Fibroblast of skin of left quadriceps (primary cell): ENCODE measurements at regions not wholly inside any gene's neighbourhood (a gene's known extent, or its start where the extent isn't known, plus 50 kb on each side); places are given as distances from the start of the nearest gene placed in this dataset.

ENCODE experiments used
- DNase-seq, 2 experiments: peaks; one replicate each; pipeline ENCODE4 v3.0.0-alpha.2; 2013; ENCODE audit warnings: low read depth in 2 of 2

DNA sequence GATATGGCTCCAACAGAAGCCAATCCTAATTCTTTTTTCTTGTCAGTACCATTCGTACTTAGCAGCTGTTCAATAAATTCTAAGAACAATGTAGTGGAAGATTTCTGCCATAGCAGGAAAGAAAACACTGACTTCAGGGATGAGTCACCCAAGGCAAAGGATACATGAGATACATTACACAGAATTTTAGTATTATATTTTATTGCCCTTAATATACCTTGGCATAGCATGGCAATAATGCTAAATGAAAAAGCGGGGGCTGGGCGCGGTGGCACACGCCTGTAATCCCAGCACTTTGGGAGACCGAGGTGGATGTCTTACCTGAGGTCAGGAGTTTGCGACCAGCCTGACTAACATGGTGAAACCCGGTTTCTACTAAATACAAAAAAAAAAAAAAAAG lies 619.1 kb upstream of the DAB2 start:
- no peak for DNase-seq

DNA sequence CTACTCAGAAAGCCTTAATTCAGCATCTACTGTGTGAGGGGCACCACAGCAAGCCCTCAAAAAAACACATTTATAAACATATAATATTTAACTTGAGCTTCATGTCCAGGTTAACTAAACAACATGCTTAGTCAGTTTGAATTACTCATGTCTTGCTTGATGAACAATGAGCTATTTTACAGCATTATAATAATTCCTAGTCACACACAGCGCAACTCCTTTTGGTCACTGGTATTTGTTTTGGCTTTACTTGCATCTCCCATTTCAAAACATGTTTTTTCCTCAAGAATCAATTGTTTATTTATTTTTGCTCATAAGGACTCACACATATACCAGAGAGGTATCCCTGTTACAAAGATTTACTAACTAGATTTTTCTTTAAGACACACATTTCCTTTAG lies 616.7 kb upstream of the DAB2 start:
- no peak for DNase-seq

DNA sequence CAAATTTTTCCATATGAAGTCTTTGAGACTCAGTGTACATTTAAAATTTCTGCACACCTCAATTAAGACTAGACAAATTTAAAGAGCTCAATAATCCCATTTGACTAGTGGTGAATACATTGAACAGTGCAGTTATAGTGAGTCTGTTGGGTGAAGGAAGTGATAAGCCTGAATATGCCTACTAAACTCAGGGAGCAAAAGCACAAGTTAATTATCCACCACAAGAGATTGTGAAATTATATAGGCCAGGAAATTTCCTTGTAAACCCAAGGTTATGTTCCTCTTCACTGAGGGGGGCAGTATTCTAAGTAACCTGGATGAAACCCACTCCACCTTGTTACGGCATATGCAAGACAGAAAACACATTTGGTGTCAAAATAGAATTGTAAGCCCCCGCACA lies 612.9 kb upstream of the DAB2 start:
- DNase-seq = no peak

DNA sequence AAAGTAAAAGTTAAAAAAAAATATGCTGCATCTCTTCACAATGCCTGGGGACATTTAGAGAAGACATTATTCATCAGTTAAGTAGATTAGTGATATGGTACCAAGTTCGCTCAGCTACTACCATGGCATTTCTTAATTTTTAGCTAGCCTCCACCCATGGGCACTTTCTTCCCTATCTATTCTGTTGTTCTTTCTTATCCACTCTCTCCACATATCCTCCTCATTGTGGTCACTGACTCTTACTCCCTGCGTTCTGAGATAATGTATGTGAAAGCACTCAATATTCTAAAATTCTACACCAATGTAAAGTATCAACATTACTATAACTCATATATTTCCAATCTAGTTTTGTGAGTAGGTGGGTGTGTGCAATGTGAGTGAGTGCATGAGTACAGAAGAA lies 609.7 kb upstream of the DAB2 start:
- no peak for DNase-seq

DNA sequence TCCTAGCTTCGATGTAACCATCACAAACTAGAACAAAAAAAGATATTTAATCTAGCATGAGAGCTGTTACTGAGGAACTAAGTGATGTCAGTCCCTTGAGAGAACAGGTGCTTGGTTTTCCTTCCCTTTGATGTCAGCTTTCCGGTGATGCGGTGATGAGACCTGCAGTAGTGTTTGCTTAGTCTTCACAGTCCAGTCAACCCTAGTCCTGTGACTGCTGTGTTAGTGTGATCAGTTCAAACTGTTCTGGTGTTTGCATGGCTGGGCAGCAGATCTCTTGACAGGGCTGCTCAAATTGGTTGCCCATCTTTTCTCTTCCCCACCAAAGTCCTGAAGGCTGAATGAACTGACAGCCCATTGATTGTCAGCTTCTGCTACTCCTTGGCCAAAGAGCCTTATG lies 608.6 kb upstream of the DAB2 start:
- no peak for DNase-seq

DNA sequence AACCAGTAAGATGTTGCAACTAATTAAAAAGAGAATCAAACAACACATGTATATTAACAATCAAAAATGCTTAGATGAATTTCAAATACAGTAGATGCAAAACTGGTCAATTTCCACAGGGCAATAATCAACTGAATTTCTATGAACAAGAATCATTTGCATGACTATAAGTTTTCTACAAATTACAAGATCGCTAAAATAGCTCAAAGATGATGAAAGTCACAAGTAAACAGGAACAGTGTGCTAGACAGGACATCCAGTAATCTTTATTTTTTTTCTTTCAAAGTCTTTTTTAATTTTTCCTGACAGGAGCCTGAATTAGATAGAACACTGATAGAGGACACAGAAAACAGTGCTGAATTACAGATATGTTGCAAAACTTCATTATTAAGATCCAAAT lies 608.2 kb upstream of the DAB2 start:
- no peak for DNase-seq

DNA sequence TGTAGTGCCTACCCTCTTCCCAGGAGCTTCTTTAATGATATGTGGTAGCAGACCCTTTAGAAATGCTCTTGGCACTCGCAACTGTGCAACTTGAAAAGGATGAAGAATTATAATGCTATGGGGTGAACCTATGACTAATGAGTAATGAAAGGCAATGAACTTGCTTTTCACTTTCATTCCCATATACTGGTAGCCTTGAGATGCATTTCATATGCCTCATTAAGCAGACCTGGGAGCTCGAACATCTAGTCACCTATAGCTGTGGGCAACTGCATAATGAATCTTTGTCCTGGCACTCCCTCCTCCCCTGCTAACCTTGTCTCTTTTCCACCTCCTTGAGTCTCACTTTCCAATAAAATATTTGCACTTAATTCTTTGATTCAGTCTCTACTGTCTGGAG lies 605.9 kb upstream of the DAB2 start:
- no peak for DNase-seq

DNA sequence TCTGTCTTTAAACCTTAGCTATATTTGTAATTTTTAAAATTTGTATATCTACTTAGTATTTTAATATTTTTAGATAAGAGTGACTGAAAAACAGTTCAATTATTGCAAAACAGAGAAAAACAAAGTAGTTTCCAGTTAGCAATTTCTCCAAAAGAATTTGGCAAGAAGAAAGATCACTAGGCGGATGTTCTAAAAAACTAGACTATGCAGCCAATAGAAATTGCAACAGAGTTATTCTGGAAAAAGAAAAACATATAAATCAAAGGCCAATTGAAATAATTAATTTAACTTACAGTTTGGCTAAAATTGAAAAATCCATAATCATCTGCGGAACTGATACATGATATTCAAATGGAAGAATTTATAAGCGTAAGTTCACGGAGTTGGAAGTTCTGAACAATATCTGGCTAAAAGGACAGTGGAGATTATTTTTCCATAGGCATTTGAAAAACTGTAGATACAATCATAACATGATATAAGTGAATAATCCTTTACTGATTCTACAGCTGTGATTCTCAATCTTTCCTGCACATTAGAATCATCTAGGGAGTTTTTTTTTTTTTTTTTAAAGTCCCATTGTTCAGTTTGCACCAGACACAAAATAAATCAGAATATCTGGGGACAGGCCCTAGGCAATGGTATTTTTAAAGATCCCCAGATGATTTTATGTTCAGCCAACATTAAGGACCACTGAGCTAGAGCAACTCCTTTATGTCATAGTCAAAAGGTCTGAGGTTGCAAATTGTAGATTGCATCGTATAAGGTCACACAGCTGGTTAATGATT lies 605.1 kb upstream of the DAB2 start:
- no peak for DNase-seq

DNA sequence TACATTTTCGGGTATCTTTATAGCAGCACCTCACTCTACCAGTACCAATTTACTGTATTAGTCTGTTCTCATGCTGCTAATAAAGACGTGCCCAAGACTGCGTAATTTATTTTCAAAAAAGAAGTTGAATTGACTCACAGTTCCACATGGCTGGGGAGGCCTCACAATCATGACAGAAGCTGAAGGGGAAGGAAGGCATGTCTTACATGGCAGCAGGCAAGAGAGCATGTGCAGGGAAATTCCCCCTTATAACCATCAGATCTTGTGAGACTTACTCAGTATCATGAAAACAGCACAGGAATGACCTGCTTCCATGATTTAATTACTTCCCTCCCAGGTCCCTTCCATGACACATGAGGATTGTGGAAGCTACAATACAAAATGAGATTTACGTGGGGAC lies 602.6 kb upstream of the DAB2 start:
- DNase-seq = no peak

DNA sequence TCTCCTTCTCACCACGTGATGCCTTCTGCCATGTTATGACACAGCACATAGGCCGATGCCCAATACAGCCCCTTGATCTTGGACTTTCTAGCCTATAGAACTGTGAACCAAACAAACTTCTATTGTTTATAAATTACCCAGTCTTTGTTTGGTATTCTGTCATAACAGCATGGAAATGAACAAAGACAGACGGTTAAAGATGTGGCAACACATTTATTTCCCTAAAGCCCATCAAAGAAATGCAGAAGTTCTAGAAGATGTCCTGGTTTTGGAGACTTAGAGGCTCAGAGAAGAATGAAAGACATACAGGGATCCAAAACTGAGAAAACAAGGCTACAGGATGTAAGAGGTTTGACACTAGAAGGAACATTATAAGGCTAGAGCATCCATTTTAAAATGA lies 600.8 kb upstream of the DAB2 start:
- no peak for DNase-seq

DNA sequence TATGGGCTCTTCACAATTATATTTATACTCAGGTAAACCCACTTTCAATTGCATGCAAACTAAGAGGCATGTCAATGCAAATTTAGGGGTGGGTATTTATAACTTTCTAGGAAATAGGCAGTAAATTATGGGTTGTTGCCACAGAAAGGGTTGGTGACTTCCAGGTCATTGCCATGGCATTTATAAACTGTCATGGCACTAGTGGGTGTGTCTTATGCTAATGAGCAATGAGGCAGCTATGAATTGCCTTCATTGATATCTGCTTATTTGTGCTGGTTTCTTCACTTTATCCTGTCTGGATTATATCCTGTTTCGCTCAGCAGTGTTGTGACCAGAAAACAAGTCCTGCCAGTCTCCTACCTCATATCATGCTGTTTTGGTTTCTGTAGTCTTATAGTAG lies 597.3 kb upstream of the DAB2 start:
- DNase-seq = no peak

DNA sequence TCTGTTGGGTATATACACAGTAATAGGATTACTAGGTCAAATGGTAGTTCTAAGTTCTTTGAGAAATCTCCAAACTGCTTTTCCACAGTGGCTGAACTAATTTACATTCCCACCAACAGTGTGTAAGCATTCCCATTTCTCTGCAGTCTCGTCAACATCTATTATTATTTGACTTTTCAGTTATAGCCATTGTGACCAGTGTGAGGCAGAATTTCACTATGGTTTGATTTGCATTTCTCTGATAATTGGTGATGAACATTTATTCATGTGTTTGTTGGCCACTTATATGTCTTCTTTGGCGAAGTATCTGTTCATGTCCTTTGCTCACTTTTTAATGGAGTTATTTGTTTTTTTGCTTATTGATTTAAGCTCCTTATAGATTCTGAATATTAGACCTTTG lies 596.2 kb upstream of the DAB2 start:
- DNase-seq = no peak

DNA sequence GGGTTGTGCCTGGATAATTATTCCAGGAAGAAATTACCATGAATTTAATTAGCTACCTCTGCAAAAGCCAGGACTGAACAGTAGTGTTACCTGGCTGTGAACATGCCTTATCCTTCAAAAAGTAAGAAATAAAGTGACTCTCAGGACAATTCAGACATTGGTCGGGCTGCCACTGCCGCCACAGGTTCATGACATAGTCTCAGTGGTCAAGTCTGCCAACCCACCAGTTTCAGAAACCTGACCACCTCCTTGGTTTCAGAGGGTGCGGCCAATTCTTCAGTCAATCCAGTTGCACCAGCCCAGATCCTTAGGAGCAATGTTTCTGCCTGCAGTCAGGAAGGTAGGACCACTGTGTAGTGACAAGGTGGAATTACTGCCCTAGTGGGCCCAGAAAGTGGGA lies 593.1 kb upstream of the DAB2 start:
- DNase-seq = no peak

DNA sequence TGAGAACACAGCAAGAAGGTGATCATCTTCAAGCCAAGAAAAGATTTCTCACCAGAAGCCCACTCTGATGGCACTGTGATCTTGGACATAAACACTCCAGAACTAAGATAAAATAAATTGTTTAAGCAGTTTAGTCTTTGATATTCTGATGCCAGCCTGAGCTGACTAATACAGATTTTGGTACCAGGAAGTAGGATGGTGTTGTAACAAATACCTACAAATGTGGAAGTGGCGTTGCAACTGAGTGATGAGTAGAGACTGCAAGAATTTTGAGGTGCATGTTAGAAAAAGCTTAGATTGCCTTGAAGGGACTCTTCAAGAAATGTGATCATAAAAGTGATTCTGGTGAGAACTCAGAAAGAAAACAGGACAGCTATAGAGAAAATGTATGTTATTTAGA lies 592.4 kb upstream of the DAB2 start:
- DNase-seq = no peak

DNA sequence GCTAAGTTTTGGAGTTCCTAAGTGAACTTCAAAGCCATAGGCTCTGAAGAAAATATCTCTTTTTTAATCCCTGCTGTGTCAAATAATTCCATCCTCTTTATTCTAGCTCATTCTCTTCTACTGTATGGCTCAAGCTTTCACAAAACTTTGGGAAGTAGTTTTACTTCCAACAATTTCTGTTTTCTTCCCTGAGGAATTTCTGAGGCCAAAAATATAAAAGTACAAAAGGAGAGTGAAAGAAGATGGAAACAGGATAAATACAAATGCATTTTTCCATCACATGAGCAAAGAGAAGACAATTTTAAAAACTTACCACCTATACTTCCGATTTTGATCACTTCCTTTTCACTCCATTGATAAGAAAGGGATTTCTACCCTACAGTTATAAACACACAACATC lies 585.7 kb upstream of the DAB2 start:
- DNase-seq = no peak

DNA sequence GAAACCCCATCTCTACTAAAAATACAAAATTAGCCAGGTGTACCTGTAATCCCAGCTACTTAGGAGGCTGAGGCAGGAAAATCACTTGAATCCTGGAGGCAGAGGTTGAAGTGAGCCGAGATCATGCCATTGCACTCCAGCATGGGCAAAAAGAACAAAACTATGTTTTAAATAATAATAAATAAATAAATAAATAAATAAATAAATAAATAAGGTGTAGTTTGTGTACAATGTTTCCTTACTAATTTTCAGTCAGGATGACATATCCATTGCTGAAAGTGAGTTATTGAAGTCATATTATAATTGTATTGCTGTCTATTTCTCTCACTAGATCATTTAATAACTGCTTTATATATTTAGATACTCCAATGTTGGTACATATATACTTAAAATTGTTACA lies 581.5 kb upstream of the DAB2 start:
- DNase-seq = no peak

DNA sequence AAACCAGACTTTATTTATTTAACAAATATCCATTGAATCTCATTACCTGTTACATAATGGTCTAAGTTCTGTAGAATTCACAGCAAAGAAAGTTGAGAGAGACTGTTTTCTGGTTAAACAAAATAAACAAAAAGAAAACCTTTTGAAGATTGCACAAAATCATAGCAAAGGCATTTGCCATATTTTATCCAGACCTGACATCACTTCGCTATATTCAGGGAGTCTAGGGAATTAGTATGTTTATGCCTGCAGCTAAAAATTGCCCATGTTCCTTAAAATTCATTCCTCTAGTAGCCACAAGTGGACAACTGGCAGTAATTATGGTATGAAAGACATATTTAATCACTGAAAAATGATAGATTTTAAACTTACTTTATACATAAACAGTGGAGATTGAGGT lies 577.0 kb upstream of the DAB2 start:
- no peak for DNase-seq

DNA sequence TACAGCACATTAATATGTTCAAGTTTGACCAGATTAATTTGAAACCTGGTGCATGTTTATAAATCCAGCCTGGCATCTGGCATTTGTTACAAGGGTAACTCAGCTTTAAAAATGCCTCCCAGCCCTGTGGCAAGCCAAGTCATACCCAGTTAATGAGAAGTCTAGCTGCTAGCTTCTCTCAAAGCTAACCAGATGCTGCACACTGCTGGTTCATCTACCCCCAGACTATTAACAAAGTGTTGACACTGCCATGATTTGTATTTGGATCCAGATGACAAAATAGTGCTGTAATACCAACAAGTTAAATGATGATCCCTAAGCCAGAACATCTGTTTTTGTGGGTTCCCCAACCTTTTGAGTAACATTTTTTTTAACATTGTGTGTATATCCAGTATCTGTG lies 573.7 kb upstream of the DAB2 start:
- peak; percentile 48 to 63 for DNase-seq

DNA sequence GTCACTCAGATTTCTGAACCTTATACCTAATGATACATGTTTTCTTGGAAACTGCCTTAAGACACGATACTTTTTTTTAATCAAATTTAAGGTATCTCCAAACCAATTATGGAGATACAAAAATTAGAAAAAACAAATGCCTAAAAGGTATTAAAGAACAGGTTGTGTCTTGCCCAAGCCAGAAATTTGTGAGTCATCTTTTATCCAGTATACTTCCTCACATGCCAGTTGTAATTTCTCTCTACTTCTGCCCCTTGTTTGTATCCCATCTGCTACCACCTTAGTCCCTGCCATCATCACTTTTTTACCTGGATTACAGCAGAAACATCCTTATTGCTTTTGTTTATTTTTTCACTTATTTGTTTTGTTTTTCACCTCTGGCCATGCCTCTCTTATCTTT lies 571.2 kb upstream of the DAB2 start:
- no peak for DNase-seq

DNA sequence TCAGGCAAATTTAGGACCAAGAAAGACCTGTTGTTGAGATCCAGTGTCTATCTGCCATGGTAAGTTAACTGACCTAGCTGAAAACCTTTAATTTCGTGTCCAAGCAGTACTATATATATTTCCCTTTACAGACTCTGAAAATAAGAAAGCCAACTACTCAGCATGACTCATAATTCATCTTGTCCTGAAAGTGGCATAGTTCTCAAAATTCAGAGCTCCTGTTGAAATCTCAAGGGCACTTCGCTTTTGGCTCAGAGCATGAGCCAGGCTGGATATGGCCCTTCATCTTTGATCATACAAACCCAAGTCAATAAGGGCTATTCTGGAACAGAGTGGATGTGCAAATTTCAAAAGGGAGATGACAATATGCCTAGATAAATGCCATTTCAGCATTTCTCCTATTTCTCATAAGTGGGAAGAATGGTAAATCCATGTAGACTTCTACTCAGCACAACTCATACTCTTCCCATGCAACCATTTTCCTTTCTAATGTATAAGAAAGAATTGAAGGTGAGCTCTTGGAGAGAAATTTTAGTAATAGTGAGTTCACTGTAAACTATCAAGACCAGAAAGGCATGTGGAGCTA lies 567.9 kb upstream of the DAB2 start:
- DNase-seq = no peak

DNA sequence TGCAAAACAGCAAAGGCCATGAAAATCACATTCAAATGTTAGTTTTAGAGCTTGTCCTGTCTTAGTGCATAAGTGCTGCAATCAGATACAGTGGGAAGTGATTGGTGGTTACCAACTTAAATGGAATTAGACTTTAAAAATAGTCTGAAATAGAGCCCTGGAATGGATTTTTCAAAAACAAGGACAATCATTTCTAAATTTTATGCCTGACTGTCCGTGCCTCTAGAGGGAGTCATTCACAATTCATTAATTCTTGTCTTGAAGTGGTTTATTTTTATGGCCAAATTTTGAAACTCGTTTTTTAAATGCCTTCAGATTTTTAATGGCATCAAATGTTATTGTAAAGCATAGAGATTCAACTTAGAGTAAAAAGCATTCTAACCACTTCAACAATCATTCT lies 561.8 kb upstream of the DAB2 start:
- DNase-seq = no peak

DNA sequence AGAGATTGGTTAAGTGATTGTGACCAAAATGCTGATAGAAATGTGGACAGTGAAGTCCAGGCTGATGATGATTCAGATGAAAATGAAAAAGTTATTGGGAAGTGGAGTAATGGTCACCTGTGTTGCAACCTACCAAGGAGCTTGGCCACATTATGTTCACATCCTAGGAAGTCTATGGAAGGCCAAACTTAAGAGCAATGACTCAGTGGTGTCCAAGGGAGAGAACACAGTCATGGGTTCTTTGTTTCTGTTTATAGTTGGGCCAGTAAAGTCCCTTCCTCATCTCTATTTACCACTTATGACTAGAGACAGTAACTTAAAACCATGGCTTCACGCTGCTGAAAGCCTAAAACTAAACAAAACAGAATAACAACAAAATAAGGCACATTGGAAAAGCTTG lies 555.3 kb upstream of the DAB2 start:
- DNase-seq = no peak

DNA sequence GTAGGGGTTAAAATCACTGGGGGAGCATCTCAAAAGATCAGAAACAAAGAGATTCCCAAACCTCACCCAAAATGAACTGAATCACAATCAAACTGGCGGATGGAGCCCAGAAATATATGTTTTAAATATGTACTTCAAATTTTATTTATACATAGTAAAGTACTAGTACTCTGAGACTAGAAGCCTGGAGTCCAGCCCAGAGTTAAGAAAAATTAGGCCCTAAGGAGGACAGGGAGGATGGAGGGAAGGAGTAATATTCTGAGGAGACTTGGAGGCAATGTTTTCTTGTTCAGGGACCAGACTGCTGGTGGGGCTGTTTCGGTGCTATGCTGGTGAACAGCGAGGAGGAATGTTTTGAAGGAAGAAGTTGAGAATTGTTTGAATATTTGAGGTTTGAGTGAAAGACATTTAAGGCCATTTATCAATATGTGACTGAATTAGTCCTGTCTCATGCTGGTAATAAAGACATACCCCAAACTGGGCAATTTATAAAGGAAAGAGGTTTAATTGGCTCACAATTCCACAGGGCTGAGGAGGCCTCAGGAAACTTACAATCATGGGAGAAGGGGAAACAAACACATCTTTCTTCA lies 552.4 kb upstream of the DAB2 start:
- peak; percentile 20 to 23 for DNase-seq
